H9 (cell line): ENCODE measurements at regions not wholly inside any gene's neighbourhood (a gene's known extent, or its start where the extent isn't known, plus 50 kb on each side); places are given as distances from the start of the nearest gene placed in this dataset.

Experiments used
- DNase-seq: peaks from one replicate; pipeline ENCODE4 v3.0.0-alpha.2; 2017
- H2AFZ ChIP-seq: one replicate; pipeline ENCODE4 v1.6.1; 2013; ENCODE audit warnings: mild to moderate bottlenecking, low read length, control low read depth, moderate library complexity
- H2AK5ac ChIP-seq: 2 replicates; pipeline ENCODE4 v1.6.1; 2013; ENCODE audit warnings: low read length, control low read depth, mixed read lengths; ENCODE audit not compliant: insufficient read length
- H2BK120ac ChIP-seq: one replicate; pipeline ENCODE4 v1.6.1; 2013; ENCODE audit warnings: low read depth, mild to moderate bottlenecking, low read length, control low read depth, inconsistent platforms; ENCODE audit not compliant: poor library complexity, severe bottlenecking
- H2BK12ac ChIP-seq: 2 replicates; pipeline ENCODE4 v1.6.1; 2013; ENCODE audit warnings: low read length, control low read depth, mixed read lengths, low read depth; ENCODE audit not compliant: insufficient read length
- H2BK15ac ChIP-seq: 2 replicates; pipeline ENCODE4 v1.6.1; 2013; ENCODE audit warnings: low read depth, low read length, control low read depth
- H2BK20ac ChIP-seq: one replicate; pipeline ENCODE4 v1.6.1; 2013; ENCODE audit warnings: low read depth, mild to moderate bottlenecking, low read length, control low read depth, inconsistent platforms; ENCODE audit not compliant: poor library complexity, severe bottlenecking
- H2BK5ac ChIP-seq: 2 replicates; pipeline ENCODE4 v1.6.1; 2013; ENCODE audit warnings: low read length, control low read depth, mixed read lengths; ENCODE audit not compliant: insufficient read length
- H3K14ac ChIP-seq: 2 replicates; pipeline ENCODE4 v1.6.1; 2013; ENCODE audit warnings: low read length, control low read depth; ENCODE audit not compliant: insufficient read depth
- H3K18ac ChIP-seq: 2 replicates; pipeline ENCODE4 v1.6.1; 2013; ENCODE audit warnings: low read depth, mild to moderate bottlenecking, mixed read lengths, low read length, control low read depth; ENCODE audit not compliant: insufficient read length
- H3K23ac ChIP-seq: 2 replicates; pipeline ENCODE4 v1.6.1; 2013; ENCODE audit warnings: low read length, control low read depth, mixed read lengths, low read depth; ENCODE audit not compliant: insufficient read length
- H3K23me2 ChIP-seq: 2 replicates; pipeline ENCODE4 v1.6.1; 2013; ENCODE audit warnings: low read depth, mild to moderate bottlenecking, mixed read lengths, low read length, control low read depth; ENCODE audit not compliant: insufficient read length, poor library complexity, severe bottlenecking
- H3K27ac ChIP-seq: 2 replicates; pipeline ENCODE4 v1.5.1; 2013; ENCODE audit warnings: low read length, control low read depth, mixed read lengths, low read depth; ENCODE audit not compliant: insufficient read length
- H3K27me3 ChIP-seq: 2 replicates; pipeline ENCODE4 v1.6.1; 2013; ENCODE audit warnings: low read length, control low read depth, inconsistent platforms; ENCODE audit not compliant: insufficient read depth
- H3K4ac ChIP-seq: 2 replicates; pipeline ENCODE4 v1.6.1; 2013; ENCODE audit warnings: low read depth, mild to moderate bottlenecking, control low read depth, inconsistent platforms, low read length, moderate library complexity
- H3K4me1 ChIP-seq: 2 replicates; pipeline ENCODE4 v1.6.1; 2013; ENCODE audit warnings: low read length, control low read depth, inconsistent platforms; ENCODE audit not compliant: insufficient read depth
- H3K4me2 ChIP-seq: 2 replicates; pipeline ENCODE4 v1.6.1; 2013; ENCODE audit warnings: low read length, control low read depth, mixed read lengths; ENCODE audit not compliant: insufficient read length, insufficient read depth
- H3K56ac ChIP-seq: 2 replicates; pipeline ENCODE4 v1.6.1; 2013; ENCODE audit warnings: low read depth, mild to moderate bottlenecking, mixed read lengths, low read length, control low read depth; ENCODE audit not compliant: insufficient read length
- H3K79me1 ChIP-seq: 2 replicates; pipeline ENCODE4 v1.6.1; 2013; ENCODE audit warnings: low read depth, mild to moderate bottlenecking, moderate library complexity, low read length, control low read depth, inconsistent platforms; ENCODE audit not compliant: insufficient read depth, poor library complexity, severe bottlenecking
- H3K79me2 ChIP-seq: 2 replicates; pipeline ENCODE4 v1.6.1; 2013; ENCODE audit warnings: low read length, control low read depth, inconsistent platforms; ENCODE audit not compliant: insufficient read depth
- H3K9ac ChIP-seq: 2 replicates; pipeline ENCODE4 v1.6.1; 2013; ENCODE audit warnings: low read length, control low read depth, mixed read lengths; ENCODE audit not compliant: insufficient read length; ENCODE audit errors: extremely low read depth
- H3K9me3 ChIP-seq: one replicate; pipeline ENCODE4 v1.6.1; 2013; ENCODE audit warnings: low read depth, low read length, inconsistent platforms; ENCODE audit not compliant: control insufficient read depth
- H3T11ph ChIP-seq: one replicate; pipeline ENCODE4 v1.6.1; 2013; ENCODE audit warnings: mild to moderate bottlenecking, low read length, control low read depth, inconsistent platforms
- H4K20me1 ChIP-seq: one replicate; pipeline ENCODE4 v1.6.1; 2013; ENCODE audit not compliant: control insufficient read depth, insufficient read length, insufficient read depth
- H4K5ac ChIP-seq: 2 replicates; pipeline ENCODE4 v1.6.1; 2013; ENCODE audit warnings: low read depth, mild to moderate bottlenecking, mixed read lengths, low read length, control low read depth; ENCODE audit not compliant: insufficient read length
- H4K8ac ChIP-seq: replicated peaks from 2 replicates; pipeline ENCODE4 v1.6.1; 2013; ENCODE audit warnings: low read length, control low read depth, mixed read lengths, low read depth; ENCODE audit not compliant: insufficient read length
- H4K91ac ChIP-seq: 2 replicates; pipeline ENCODE4 v1.6.1; 2013; ENCODE audit warnings: low read depth, mild to moderate bottlenecking, moderate library complexity, mixed read lengths, low read length, control low read depth; ENCODE audit not compliant: insufficient read length
- H3K27ac Mint-ChIP-seq, 3 experiments: 2 replicates in 2 of 3; 3 replicates in 1 of 3; pipeline ENCODE4 v1.8.0; 2020 to 2021; ENCODE audit warnings: mixed read lengths in 3 of 3, mild to moderate bottlenecking in 1 of 3, moderate library complexity in 1 of 3
- H3K27me3 Mint-ChIP-seq: 2 replicates; pipeline ENCODE4 v1.8.0; 2021; ENCODE audit warnings: low read depth, mild to moderate bottlenecking, moderate library complexity, mixed read lengths
- H3K36me3 Mint-ChIP-seq, 3 experiments: 2 replicates in 2 of 3; 3 replicates in 1 of 3; pipeline ENCODE4 v1.8.0; 2020 to 2021; ENCODE audit warnings: low read depth in 3 of 3, mixed read lengths in 3 of 3; ENCODE audit not compliant: insufficient read depth in 1 of 3
- H3K4me1 Mint-ChIP-seq, 2 experiments: 2 replicates each; pipeline ENCODE4 v1.8.0; 2020; ENCODE audit warnings: mixed read lengths in 2 of 2
- H3K4me3 Mint-ChIP-seq, 2 experiments: 2 replicates in 1 of 2; 3 replicates in 1 of 2; pipeline ENCODE4 v1.8.0; 2020 to 2021; ENCODE audit warnings: mild to moderate bottlenecking in 2 of 2, mixed read lengths in 2 of 2, moderate library complexity in 1 of 2
- H3K9me3 Mint-ChIP-seq, 2 experiments: 2 replicates in 1 of 2; 3 replicates in 1 of 2; pipeline ENCODE4 v1.8.0; 2020; ENCODE audit warnings: mild to moderate bottlenecking in 2 of 2, mixed read lengths in 2 of 2, moderate library complexity in 1 of 2
- CTCF ChIP-seq: fragments of 200-600 bp; sonication (generic); conservative IDR thresholded peaks from 3 replicates; pipeline ENCODE4 v1.8.0; 2021; ENCODE audit warnings: antibody characterized with exemption, mild to moderate bottlenecking
- WGBS: extraction: QIAGEN DNeasy Blood & Tissue Kit; methylation state at CpG from one replicate; pipeline ENCODE4 v1.1.7; 2013; ENCODE audit warnings: missing lambda C conversion rate, low lambda C conversion rate, mixed read lengths; ENCODE audit not compliant: insufficient read length; ENCODE audit errors: extremely low coverage; 5-methylcytosine and 5-hydroxymethylcytosine counted together

- no peaks in the 10 kb centered on the region; a peak in 1 of 7 replicates for H3K36me3 Mint-ChIP-seq
- Histone ChIP-seq H4K91ac (no peak overlapping the region), H3K23me2 (no peaks in the 10 kb centered on the region), H3K9ac (no peak overlapping the region), H3K9me3 (no peaks in the 10 kb centered on the region), H3K4me1 (no peaks in the 10 kb centered on the region), H4K20me1 (no peaks in the 10 kb centered on the region), H3K4ac (no peak overlapping the region), H3K4me2 (no peak overlapping the region), H2AK5ac (no peak overlapping the region), H2BK5ac (no peak overlapping the region), H3T11ph (no peak overlapping the region), H2BK20ac (no peak overlapping the region), H2BK15ac (no peak overlapping the region), H3K79me1 (no peaks in the 10 kb centered on the region), H4K5ac (no peak overlapping the region), H3K27ac (no peak overlapping the region), H2BK120ac (no peak overlapping the region), H3K23ac (no peak overlapping the region), H3K14ac (no peak overlapping the region), H3K56ac (no peak overlapping the region), H4K8ac (no peak overlapping the region), H2AFZ (no peak overlapping the region), H3K27me3 (no peaks in the 10 kb centered on the region), H3K18ac (no peak overlapping the region), H3K79me2 (no peaks in the 10 kb centered on the region), H2BK12ac (no peak overlapping the region)
- no CpG with 5 or more reads among the region's 2 CpGs for WGBS
- no peaks in the 10 kb centered on the region; a peak in 2 of 5 replicates for H3K9me3 Mint-ChIP-seq
- no peaks in the 10 kb centered on the region for H3K4me1 Mint-ChIP-seq
- TF ChIP-seq CTCF, result no peak
- no peak for DNase-seq
- no peak overlapping the region for H3K4me3 Mint-ChIP-seq
- no peaks in the 10 kb centered on the region for H3K27me3 Mint-ChIP-seq
- H3K27ac Mint-ChIP-seq, result no peak overlapping the region
Observed at GRCh38 chr6:112717856-112718255, 370.7 kb downstream of the RFPL4B start.
